Upper lobe of left lung (tissue), 4 donors: ENCODE measurements at regions not wholly inside any gene's neighbourhood (a gene's known extent, or its start where the extent isn't known, plus 50 kb on each side); places are given as distances from the start of the nearest gene placed in this dataset.
"Not testable (repeated sequence)": the region's sequence is repeated elsewhere in the genome, so short reads cannot be mapped to it uniquely, and the experiment has no call there.

Experiments
- CTCF ChIP-seq, 6 experiments: fragments of 450-650 bp in 4 of 6; fragments of 200-600 bp in 2 of 6; sonication (generic) in 2 of 6; IDR thresholded peaks; one replicate each; pipeline ENCODE4 v1.5.1; 2016 to 2019; ENCODE audit warnings: antibody characterized with exemption in 6 of 6
- EP300 ChIP-seq, 4 donors: sonication (generic); formaldehyde crosslinking; IDR thresholded peaks; one replicate each; pipeline ENCODE4 v1.5.1; 2017; ENCODE audit warnings: antibody characterized with exemption in 4 of 4, control low read depth in 2 of 4
- POLR2A ChIP-seq, 4 donors: fragments of 450-650 bp; IDR thresholded peaks; one replicate each; pipeline ENCODE4 v1.5.1; 2016 to 2017; ENCODE audit warnings: antibody characterized with exemption in 4 of 4, mild to moderate bottlenecking in 2 of 4
- POLR2AphosphoS5 ChIP-seq, 2 donors: sonication (generic); formaldehyde crosslinking; IDR thresholded peaks; one replicate each; pipeline ENCODE4 v1.5.1; 2017; ENCODE audit warnings: antibody characterized with exemption in 2 of 2

GRCh38 chr19:56981440-56981839, 138.3 kb upstream of the USP29 start:
- TF ChIP-seq CTCF, POLR2AphosphoS5, POLR2A, EP300 (IDR thresholded peaks at IDR 0.05): not testable (repeated sequence)
